ENCODE measurements at regions not wholly inside any gene's neighbourhood (a gene's known extent, or its start where the extent isn't known, plus 50 kb on each side); places are given as distances from the start of the nearest gene placed in this dataset.

GRCh38 chr10:29141761-29142160, 147.1 kb upstream of the LYZL1 start:
- intact Hi-C loops (cut with micrococcal nuclease) = no loop called here
- ChIA-PET RAD21 (ENCODE audit: low non-redundant PET in 1 of 2, low total read pairs in 2 of 2, uncharacterized antibody in 2 of 2, unreplicated experiment in 2 of 2) (no interaction called here), CTCF (no interaction called here), POLR2A (no interaction called here)
- Histone ChIP-seq H3K4me3 (replicated peaks in 1 of 2; ENCODE audit: low read depth in 1 of 2, low read length in 2 of 2) (no peak overlapping the region), H3K79me2 (ENCODE audit: insufficient read depth, low read length) (no peaks in the 10 kb centered on the region), H3K27ac (ENCODE audit: low read depth, low read length) (no peak overlapping the region), H2AFZ (ENCODE audit: low read depth, low read length, poor library complexity, severe bottlenecking) (no peak overlapping the region), H3K36me3 (ENCODE audit: control insufficient read depth in 1 of 2, insufficient read depth in 2 of 2, low read length in 2 of 2) (no peaks in the 10 kb centered on the region), H3K4me2 (ENCODE audit: low read length) (no peak overlapping the region; the same call in 1 of the 2 replicates), H3K9me2 (ENCODE audit: insufficient read depth) (no peaks in the 10 kb centered on the region), H3K9ac (ENCODE audit: low read length) (no peak overlapping the region), H3K27me3 (ENCODE audit: insufficient read depth, low read length) (no peaks in the 10 kb centered on the region), H3K4me1 (ENCODE audit: control insufficient read depth in 1 of 2, insufficient read depth in 2 of 2, low read length in 2 of 2) (peaks cover 0 to 23% of the 10 kb centered on the region in 2 experiments; a peak in 1 of 4 replicates), H3K9me3 (ENCODE audit: control insufficient read depth in 1 of 2, insufficient read depth in 1 of 2, low read depth in 1 of 2, low read length in 2 of 2) (no peaks in the 10 kb centered on the region), H4K20me1 (ENCODE audit: insufficient read depth) (no peaks in the 10 kb centered on the region)
- TF ChIP-seq EZH2phosphoT487 (IDR thresholded peaks at IDR 0.05; ENCODE audit: borderline replicate concordance) (no peak), SIN3A (IDR thresholded peaks at IDR 0.05; ENCODE audit: low read depth) (no peak), CEBPB (IDR thresholded peaks at IDR 0.05; ENCODE audit: low read depth) (no peak), YY1 (IDR thresholded peaks at IDR 0.05; ENCODE audit: extremely low read depth, insufficient replicate concordance, low read depth, low read length) (no peak), POLR2A (IDR thresholded peaks at IDR 0.05; ENCODE audit: borderline replicate concordance, extremely low read depth, insufficient read depth, insufficient read length) (no peak), JUND (IDR thresholded peaks at IDR 0.05) (no peak), SRF (IDR thresholded peaks at IDR 0.05; ENCODE audit: low read depth) (no peak), EZH2 (IDR thresholded peaks at IDR 0.05) (no peak), FOSL1 (IDR thresholded peaks at IDR 0.05; ENCODE audit: low read depth) (no peak), RAD21 (IDR thresholded peaks at IDR 0.05; ENCODE audit: low read depth) (no peak), TCF7L2 (IDR thresholded peaks at IDR 0.05; ENCODE audit: borderline replicate concordance, extremely low read depth, insufficient read depth, insufficient read length) (no peak), REST (IDR thresholded peaks at IDR 0.05; ENCODE audit: low read depth) (no peak), ELF1 (IDR thresholded peaks at IDR 0.05; ENCODE audit: borderline replicate concordance, low read depth) (no peak), POLR2AphosphoS5 (IDR thresholded peaks at IDR 0.05; ENCODE audit: low read depth, low read length) (no peak), MAX (IDR thresholded peaks at IDR 0.05) (no peak), ZBTB33 (IDR thresholded peaks at IDR 0.05; ENCODE audit: extremely low read depth, insufficient replicate concordance, low read length) (no peak), CTCF (IDR thresholded peaks at IDR 0.05 in 2 of 3, conservative IDR thresholded peaks at IDR 0.05 in 1 of 3; ENCODE audit: borderline replicate concordance in 1 of 3, insufficient read depth in 1 of 3, low read depth in 2 of 3, low read length in 2 of 3) (no peak), EGR1 (IDR thresholded peaks at IDR 0.05; ENCODE audit: low read depth) (no peak), CBX3 (IDR thresholded peaks at IDR 0.05; ENCODE audit: low read depth) (no peak)
- no TSS peak for BruUV-seq (replicated peaks)
- ATAC-seq (no peak), DNase-seq (ENCODE audit: low read depth, low spot score) (no peak)

All from HCT116 (cell line).